ENCODE measurements at regions not wholly inside any gene's neighbourhood (a gene's known extent, or its start where the extent isn't known, plus 50 kb on each side); places are given as distances from the start of the nearest gene placed in this dataset.

GRCh38 chr18:57916684-57917083 is 113.6 kb upstream of the ATP8B1 start:
- no peak for DNase-seq (ENCODE audit: low read depth in 2 of 2)

GRCh38 chr18:57915865-57916582 is 112.9 kb upstream of the ATP8B1 start:
- no peak for DNase-seq (ENCODE audit: low read depth in 2 of 2)

- no peak for DNase-seq (ENCODE audit: low read depth in 2 of 2)
These were observed 112.1 kb upstream of the ATP8B1 start for GRCh38 chr18:57915248-57915647.

GRCh38 chr18:57913686-57914085 is 110.6 kb upstream of the ATP8B1 start:
- DNase-seq (ENCODE audit: low read depth in 2 of 2): no peak

GRCh38 chr18:57910817-57911216 is 107.7 kb upstream of the ATP8B1 start:
- DNase-seq (ENCODE audit: low read depth in 2 of 2): no peak

GRCh38 chr18:57910134-57910533 is 107.0 kb upstream of the ATP8B1 start:
- no peak for DNase-seq (ENCODE audit: low read depth in 2 of 2)

- DNase-seq (ENCODE audit: low read depth in 2 of 2): no peak
These were observed 106.5 kb upstream of the ATP8B1 start for GRCh38 chr18:57909620-57910019.

GRCh38 chr18:57908092-57908491 is 105.0 kb upstream of the ATP8B1 start:
- no peak for DNase-seq (ENCODE audit: low read depth in 2 of 2)

- no peak for DNase-seq (ENCODE audit: low read depth in 2 of 2)
These were observed 104.4 kb upstream of the ATP8B1 start for GRCh38 chr18:57907550-57907949.

- no peak for DNase-seq (ENCODE audit: low read depth in 2 of 2)
These were observed 103.7 kb upstream of the ATP8B1 start for GRCh38 chr18:57906852-57907251.

GRCh38 chr18:57904535-57904934 is 101.4 kb upstream of the ATP8B1 start:
- DNase-seq (ENCODE audit: low read depth in 2 of 2): no peak

- DNase-seq (ENCODE audit: low read depth in 2 of 2): no peak
These were observed 99.6 kb upstream of the ATP8B1 start for GRCh38 chr18:57902721-57903120.

- no peak for DNase-seq (ENCODE audit: low read depth in 2 of 2)
These were observed 98.9 kb upstream of the ATP8B1 start for GRCh38 chr18:57901825-57902589.

GRCh38 chr18:57900906-57901435 is 97.9 kb upstream of the ATP8B1 start:
- no peak for DNase-seq (ENCODE audit: low read depth in 2 of 2)

- no peak for DNase-seq (ENCODE audit: low read depth in 2 of 2)
These were observed 95.5 kb upstream of the ATP8B1 start for GRCh38 chr18:57898506-57899124.

- no peak for DNase-seq (ENCODE audit: low read depth in 2 of 2)
These were observed 92.1 kb upstream of the ATP8B1 start for GRCh38 chr18:57895182-57895581.

GRCh38 chr18:57891707-57892391 is 88.7 kb upstream of the ATP8B1 start:
- DNase-seq (ENCODE audit: low read depth in 2 of 2): no peak

- DNase-seq (ENCODE audit: low read depth in 2 of 2): no peak
These were observed 87.2 kb upstream of the ATP8B1 start for GRCh38 chr18:57890266-57890665.

- no peak for DNase-seq (ENCODE audit: low read depth in 2 of 2)
These were observed 86.7 kb upstream of the ATP8B1 start for GRCh38 chr18:57889841-57890240.

- no peak for DNase-seq (ENCODE audit: low read depth in 2 of 2)
These were observed 84.6 kb upstream of the ATP8B1 start for GRCh38 chr18:57887543-57888383.

GRCh38 chr18:57885931-57886330 is 82.8 kb upstream of the ATP8B1 start:
- no peak for DNase-seq (ENCODE audit: low read depth in 2 of 2)
